Sigmoid colon (tissue), 6 donors: ENCODE measurements at regions not wholly inside any gene's neighbourhood (a gene's known extent, or its start where the extent isn't known, plus 50 kb on each side); places are given as distances from the start of the nearest gene placed in this dataset.

Experiments
- DNase-seq: peaks from one replicate; pipeline ENCODE4 v3.0.0-alpha.2; 2019
- H3K27ac ChIP-seq, 4 donors: fragments of 200-600 bp; sonication (generic); one replicate each; pipeline ENCODE4 v1.5.1; 2016 to 2019; ENCODE audit warnings: mild to moderate bottlenecking in 1 of 4
- H3K27me3 ChIP-seq, 3 donors: fragments of 200-600 bp; sonication (generic); one replicate each; pipeline ENCODE4 v1.5.1; 2019; ENCODE audit warnings: mild to moderate bottlenecking in 1 of 3
- H3K36me3 ChIP-seq, 4 donors: fragments of 200-600 bp; sonication (generic); one replicate each; pipeline ENCODE4 v1.5.1; 2016 to 2019
- H3K4me1 ChIP-seq, 4 donors: fragments of 200-600 bp; sonication (generic); one replicate each; pipeline ENCODE4 v1.5.1; 2017 to 2019
- H3K4me3 ChIP-seq, 4 donors: fragments of 200-600 bp; sonication (generic); one replicate each; pipeline ENCODE4 v1.5.1; 2017 to 2019; ENCODE audit warnings: mild to moderate bottlenecking in 2 of 4, moderate library complexity in 1 of 4
- H3K9me3 ChIP-seq, 4 donors: fragments of 200-600 bp in 3 of 4; sonication (generic) in 3 of 4; one replicate each; pipeline versions ENCODE4 v1.5.1 to v1.6.1; 2013 to 2019
- CTCF ChIP-seq, 4 experiments: fragments of 450-650 bp in 3 of 4; fragments of 200-600 bp in 1 of 4; IDR thresholded peaks; one replicate each; pipeline ENCODE4 v1.5.1; 2016 to 2019; ENCODE audit warnings: antibody characterized with exemption in 4 of 4, mild to moderate bottlenecking in 3 of 4, moderate library complexity in 2 of 4
- EP300 ChIP-seq, 4 donors: sonication (generic); formaldehyde crosslinking; IDR thresholded peaks; one replicate each; pipeline ENCODE4 v1.6.1; 2017; ENCODE audit warnings: antibody characterized with exemption in 4 of 4
- POLR2A ChIP-seq, 2 donors: fragments of 450-650 bp; IDR thresholded peaks; one replicate each; pipeline ENCODE4 v1.6.1; 2016; ENCODE audit warnings: antibody characterized with exemption in 2 of 2, mild to moderate bottlenecking in 2 of 2, moderate library complexity in 2 of 2
- POLR2AphosphoS5 ChIP-seq, 4 donors: sonication (generic); formaldehyde crosslinking; IDR thresholded peaks; one replicate each; pipeline ENCODE4 v1.6.1; 2017; ENCODE audit warnings: antibody characterized with exemption in 4 of 4
- WGBS, 2 donors: extraction: QIAGEN DNeasy Blood & Tissue Kit; methylation state at CpG; one replicate each; pipeline ENCODE4 v1.1.7; 2013; 5-methylcytosine and 5-hydroxymethylcytosine counted together
- intact Hi-C: fragments of 100-400 bp; cut with DNase I; formaldehyde crosslinking; loops from one replicate; pipeline ENCODE4 v1.15.1; 2023
- donor health status: healthy with polysubstance abuse.
- donor health status: healthy.

GRCh38 chr2:5569256-5569655 lies 122.9 kb upstream of the SOX11 start:
- Histone ChIP-seq H3K9me3 (no peaks in the 10 kb centered on the region), H3K27ac (no peak overlapping the region), H3K27me3 (no peaks in the 10 kb centered on the region), H3K4me1 (no peaks in the 10 kb centered on the region), H3K36me3 (no peaks in the 10 kb centered on the region), H3K4me3 (no peak overlapping the region)
- no peak for TF ChIP-seq EP300 (IDR thresholded peaks at IDR 0.05)
- TF ChIP-seq POLR2AphosphoS5 (IDR thresholded peaks at IDR 0.05): no peak
- TF ChIP-seq POLR2A (IDR thresholded peaks at IDR 0.05): no peak
- TF ChIP-seq CTCF (IDR thresholded peaks at IDR 0.05): no peak
- intact Hi-C loops: no loop called here
- DNase-seq: no peak
- WGBS, 2 donors: 89 to 91% methylated on average over 5 of the region's 5 CpGs

- TF ChIP-seq POLR2A (IDR thresholded peaks at IDR 0.05) (no peak), CTCF (IDR thresholded peaks at IDR 0.05) (no peak), EP300 (IDR thresholded peaks at IDR 0.05) (no peak), POLR2AphosphoS5 (IDR thresholded peaks at IDR 0.05) (no peak)
- no peaks in the 10 kb centered on the region for H3K27me3 ChIP-seq
- H3K4me1 ChIP-seq: no peaks in the 10 kb centered on the region
- H3K9me3 ChIP-seq: no peaks in the 10 kb centered on the region
- no peak for DNase-seq
- 75 to 88% methylated on average over 3 of the region's 3 CpGs for WGBS, 2 donors
- H3K4me3 ChIP-seq: no peak overlapping the region
- H3K27ac ChIP-seq: no peak overlapping the region
- H3K36me3 ChIP-seq: no peaks in the 10 kb centered on the region
- intact Hi-C loops: no loop called here
Measured at GRCh38 chr2:5576015-5576414, 116.2 kb upstream of the SOX11 start.

- H3K27me3 ChIP-seq: no peaks in the 10 kb centered on the region
- H3K4me1 ChIP-seq: no peaks in the 10 kb centered on the region
- TF ChIP-seq POLR2A (IDR thresholded peaks at IDR 0.05): no peak
- no peak for TF ChIP-seq POLR2AphosphoS5 (IDR thresholded peaks at IDR 0.05)
- no peak for TF ChIP-seq EP300 (IDR thresholded peaks at IDR 0.05)
- no peak for TF ChIP-seq CTCF (IDR thresholded peaks at IDR 0.05)
- H3K4me3 ChIP-seq: no peak overlapping the region
- no peaks in the 10 kb centered on the region for H3K36me3 ChIP-seq
- WGBS, 2 donors: 88 to 94% methylated on average over 11 of the region's 11 CpGs
- no peak overlapping the region for H3K27ac ChIP-seq
- H3K9me3 ChIP-seq: no peaks in the 10 kb centered on the region
- intact Hi-C loops: no loop called here
- DNase-seq: no peak
Measured at GRCh38 chr2:5587766-5588165, 104.4 kb upstream of the SOX11 start.

GRCh38 chr2:5588601-5589000 lies 103.6 kb upstream of the SOX11 start:
- DNase-seq: no peak
- no peaks in the 10 kb centered on the region for H3K9me3 ChIP-seq
- H3K27ac ChIP-seq: no peak overlapping the region
- no peak overlapping the region for H3K4me3 ChIP-seq
- H3K4me1 ChIP-seq: no peaks in the 10 kb centered on the region
- no peaks in the 10 kb centered on the region for H3K27me3 ChIP-seq
- intact Hi-C loops: no loop called here
- no peak for TF ChIP-seq POLR2A (IDR thresholded peaks at IDR 0.05)
- no peak for TF ChIP-seq POLR2AphosphoS5 (IDR thresholded peaks at IDR 0.05)
- H3K36me3 ChIP-seq: no peaks in the 10 kb centered on the region
- 55 to 78% methylated on average over 1 of the region's 1 CpG for WGBS, 2 donors

GRCh38 chr2:5589183-5589582 lies 103.0 kb upstream of the SOX11 start:
- H3K4me3 ChIP-seq: no peak overlapping the region
- 58 to 87% methylated on average over 6 of the region's 6 CpGs for WGBS, 2 donors
- H3K4me1 ChIP-seq: no peaks in the 10 kb centered on the region
- H3K27me3 ChIP-seq: no peaks in the 10 kb centered on the region
- no peak for TF ChIP-seq POLR2AphosphoS5 (IDR thresholded peaks at IDR 0.05)
- no peak for TF ChIP-seq POLR2A (IDR thresholded peaks at IDR 0.05)
- DNase-seq: no peak
- intact Hi-C loops: no loop called here
- no peaks in the 10 kb centered on the region for H3K36me3 ChIP-seq
- no peaks in the 10 kb centered on the region for H3K9me3 ChIP-seq
- no peak overlapping the region for H3K27ac ChIP-seq

GRCh38 chr2:5590886-5591285 lies 101.3 kb upstream of the SOX11 start:
- no peak overlapping the region for H3K4me3 ChIP-seq
- no peaks in the 10 kb centered on the region for H3K27me3 ChIP-seq
- no peaks in the 10 kb centered on the region for H3K36me3 ChIP-seq
- TF ChIP-seq EP300 (IDR thresholded peaks at IDR 0.05) (no peak), CTCF (IDR thresholded peaks at IDR 0.05) (no peak)
- no peaks in the 10 kb centered on the region for H3K4me1 ChIP-seq
- H3K27ac ChIP-seq: no peak overlapping the region
- intact Hi-C loops: no loop called here
- WGBS, 2 donors: 78 to 79% methylated on average over 6 of the region's 6 CpGs
- DNase-seq: no peak
- no peaks in the 10 kb centered on the region for H3K9me3 ChIP-seq
